Lower leg skin (tissue), 3 donors: ENCODE measurements at regions not wholly inside any gene's neighbourhood (a gene's known extent, or its start where the extent isn't known, plus 50 kb on each side); places are given as distances from the start of the nearest gene placed in this dataset.

ENCODE experiments used
- CTCF ChIP-seq, 3 donors: fragments of 450-650 bp; IDR thresholded peaks; one replicate each; pipeline ENCODE4 v1.5.1; 2016; ENCODE audit warnings: antibody characterized with exemption in 3 of 3, mild to moderate bottlenecking in 3 of 3, moderate library complexity in 2 of 3
- POLR2A ChIP-seq, 2 donors: fragments of 450-650 bp; IDR thresholded peaks; one replicate each; pipeline ENCODE4 v1.6.1; 2016 to 2017; ENCODE audit warnings: antibody characterized with exemption in 2 of 2, mild to moderate bottlenecking in 1 of 2, moderate library complexity in 1 of 2

GRCh38 chr3:178455226-178455625 is 81.0 kb upstream of the KCNMB2 start:
- TF ChIP-seq CTCF (IDR thresholded peaks at IDR 0.05) (no peak), POLR2A (IDR thresholded peaks at IDR 0.05) (no peak)
